Left forelimb (tissue), 1 donor: ENCODE measurements at regions not wholly inside any gene's neighbourhood (a gene's known extent, or its start where the extent isn't known, plus 50 kb on each side); places are given as distances from the start of the nearest gene placed in this dataset.

Experiments used
- DNase-seq: peaks from one replicate; pipeline ENCODE4 v3.0.0-alpha.2; 2018; ENCODE audit warnings: low spot score

- DNase-seq: no peak
Observed at GRCh38 chr22:48053486-48053885, 1291.0 kb downstream of the TBC1D22A start.

- no peak for DNase-seq
Observed at GRCh38 chr22:48052621-48052890, 1290.1 kb downstream of the TBC1D22A start.

- DNase-seq: no peak
Observed at GRCh38 chr22:48051796-48052620, 1289.6 kb downstream of the TBC1D22A start.

- no peak for DNase-seq
Observed at GRCh38 chr22:48050836-48051235, 1288.4 kb downstream of the TBC1D22A start.

GRCh38 chr22:48049116-48049515 is 1286.7 kb downstream of the TBC1D22A start:
- no peak for DNase-seq

- DNase-seq: no peak
Observed at GRCh38 chr22:48047722-48048500, 1285.5 kb downstream of the TBC1D22A start.

GRCh38 chr22:48045369-48045768 is 1282.9 kb downstream of the TBC1D22A start:
- no peak for DNase-seq

- no peak for DNase-seq
Observed at GRCh38 chr22:48044487-48045060, 1282.1 kb downstream of the TBC1D22A start.

GRCh38 chr22:48043581-48043980 is 1281.1 kb downstream of the TBC1D22A start:
- no peak for DNase-seq

GRCh38 chr22:48042621-48043395 is 1280.4 kb downstream of the TBC1D22A start:
- DNase-seq: no peak

GRCh38 chr22:48039326-48039725 is 1276.9 kb downstream of the TBC1D22A start:
- no peak for DNase-seq

GRCh38 chr22:48037618-48038017 is 1275.2 kb downstream of the TBC1D22A start:
- no peak for DNase-seq

GRCh38 chr22:48035897-48036296 is 1273.4 kb downstream of the TBC1D22A start:
- DNase-seq: no peak

- DNase-seq: no peak
Observed at GRCh38 chr22:48031589-48031988, 1269.1 kb downstream of the TBC1D22A start.

GRCh38 chr22:48025096-48025495 is 1262.6 kb downstream of the TBC1D22A start:
- no peak for DNase-seq

GRCh38 chr22:48021991-48022401 is 1259.5 kb downstream of the TBC1D22A start:
- no peak for DNase-seq

GRCh38 chr22:48018346-48018745 is 1255.9 kb downstream of the TBC1D22A start:
- DNase-seq: no peak

GRCh38 chr22:48015701-48016100 is 1253.3 kb downstream of the TBC1D22A start:
- no peak for DNase-seq

GRCh38 chr22:48004936-48005335 is 1242.5 kb downstream of the TBC1D22A start:
- no peak for DNase-seq

- DNase-seq: no peak
Observed at GRCh38 chr22:48004038-48004437, 1241.6 kb downstream of the TBC1D22A start.

GRCh38 chr22:48001101-48001500 is 1238.7 kb downstream of the TBC1D22A start:
- DNase-seq: no peak

- DNase-seq: no peak
Observed at GRCh38 chr22:47997612-47998011, 1235.2 kb downstream of the TBC1D22A start.
